CD14-positive monocyte (primary cell): ENCODE measurements at regions not wholly inside any gene's neighbourhood (a gene's known extent, or its start where the extent isn't known, plus 50 kb on each side); places are given as distances from the start of the nearest gene placed in this dataset.

Experiments used
- DNase-seq, 3 donors: peaks; one replicate each; pipeline ENCODE4 v3.0.0-alpha.2; 2011 to 2022
- H2AFZ ChIP-seq: 2 replicates; pipeline ENCODE4 v1.6.0; 2012; ENCODE audit warnings: mild to moderate bottlenecking, low read depth, low read length, inconsistent platforms; ENCODE audit not compliant: insufficient read depth, poor library complexity, severe bottlenecking
- H3K27ac ChIP-seq, 2 donors: 1 replicate in 1 of 2; 2 replicates in 1 of 2; pipeline ENCODE4 v1.5.1; 2012 to 2013; ENCODE audit warnings: low read length in 2 of 2, control low read depth in 1 of 2, inconsistent platforms in 1 of 2, low read depth in 1 of 2, mild to moderate bottlenecking in 1 of 2
- H3K27me3 ChIP-seq, 2 donors: one replicate each; pipeline versions ENCODE4 v1.6.0 to v1.6.1; 2011 to 2013; ENCODE audit warnings: low read length in 2 of 2; ENCODE audit not compliant: control insufficient read depth in 2 of 2, insufficient read depth in 2 of 2
- H3K36me3 ChIP-seq, 2 donors: replicated peaks in 1 of 2; 1 replicate in 1 of 2; 2 replicates in 1 of 2; pipeline versions ENCODE4 v1.5.1 to v1.6.1; 2012 to 2013; ENCODE audit warnings: low read length in 2 of 2, control low read depth in 1 of 2, inconsistent platforms in 1 of 2, mild to moderate bottlenecking in 1 of 2; ENCODE audit not compliant: insufficient read depth in 2 of 2, control insufficient read depth in 1 of 2
- H3K4me1 ChIP-seq, 2 donors: 1 replicate in 1 of 2; 2 replicates in 1 of 2; pipeline versions ENCODE4 v1.5.1 to v1.6.1; 2012 to 2013; ENCODE audit warnings: low read length in 2 of 2, control low read depth in 1 of 2, inconsistent platforms in 1 of 2, mild to moderate bottlenecking in 1 of 2, moderate library complexity in 1 of 2; ENCODE audit not compliant: insufficient read depth in 2 of 2, control insufficient read depth in 1 of 2
- H3K4me2 ChIP-seq: replicated peaks from 2 replicates; pipeline ENCODE3; 2012; ENCODE audit warnings: low read length, moderate library complexity, mild to moderate bottlenecking; ENCODE audit not compliant: poor library complexity, severe bottlenecking; ENCODE audit errors: extremely low read depth
- H3K4me3 ChIP-seq, 3 experiments: fragments of 200-600 bp in 1 of 3; sonication (generic) in 1 of 3; replicated peaks in 1 of 3; 1 replicate in 2 of 3; 2 replicates in 1 of 3; pipeline ENCODE4 v1.5.1; 2011 to 2013; ENCODE audit warnings: low read length in 3 of 3, mild to moderate bottlenecking in 3 of 3, control low read depth in 2 of 3, low read depth in 2 of 3, inconsistent platforms in 1 of 3, moderate library complexity in 1 of 3
- H3K79me2 ChIP-seq: 2 replicates; pipeline ENCODE4 v1.6.0; 2012; ENCODE audit warnings: mild to moderate bottlenecking, control low read depth, inconsistent platforms, low read length, moderate library complexity; ENCODE audit not compliant: insufficient read depth
- H3K9ac ChIP-seq: 2 replicates; pipeline ENCODE4 v1.6.0; 2017; ENCODE audit warnings: low read length, mild to moderate bottlenecking; ENCODE audit not compliant: insufficient read depth, poor library complexity, severe bottlenecking
- H3K9me3 ChIP-seq, 2 donors: replicated peaks in 1 of 2; 1 replicate in 1 of 2; 2 replicates in 1 of 2; pipeline versions ENCODE4 v1.5.1 to v1.6.1; 2012 to 2013; ENCODE audit warnings: low read length in 2 of 2, control low read depth in 1 of 2; ENCODE audit not compliant: control insufficient read depth in 1 of 2, insufficient read depth in 1 of 2
- H4K20me1 ChIP-seq: 2 replicates; pipeline ENCODE4 v1.6.0; 2012; ENCODE audit warnings: mild to moderate bottlenecking, low read length, control low read depth, moderate library complexity; ENCODE audit not compliant: insufficient read depth
- H3K27ac Mint-ChIP-seq, 7 donors: one replicate each; pipeline ENCODE4 v1.8.0; 2020; ENCODE audit warnings: mild to moderate bottlenecking in 7 of 7, mixed read lengths in 7 of 7, moderate library complexity in 6 of 7, inconsistent platforms in 2 of 7
- H3K27me3 Mint-ChIP-seq, 3 donors: one replicate each; pipeline ENCODE4 v1.8.0; 2021 to 2022; ENCODE audit warnings: low read depth in 3 of 3, mild to moderate bottlenecking in 3 of 3, mixed read lengths in 3 of 3, moderate library complexity in 3 of 3, inconsistent platforms in 1 of 3
- H3K36me3 Mint-ChIP-seq, 2 donors: one replicate each; pipeline ENCODE4 v1.8.0; 2020; ENCODE audit warnings: mixed read lengths in 2 of 2, inconsistent platforms in 1 of 2, mild to moderate bottlenecking in 1 of 2
- H3K4me1 Mint-ChIP-seq: one replicate; pipeline ENCODE4 v1.8.0; 2020; ENCODE audit warnings: mild to moderate bottlenecking, mixed read lengths
- H3K4me3 Mint-ChIP-seq, 2 donors: one replicate each; pipeline ENCODE4 v1.8.0; 2020; ENCODE audit warnings: mild to moderate bottlenecking in 2 of 2, mixed read lengths in 2 of 2, moderate library complexity in 1 of 2
- H3K9me3 Mint-ChIP-seq, 7 donors: one replicate each; pipeline ENCODE4 v1.8.0; 2020 to 2022; ENCODE audit warnings: mixed read lengths in 7 of 7, mild to moderate bottlenecking in 6 of 7, moderate library complexity in 6 of 7, inconsistent platforms in 2 of 7
- WGBS: methylation state at CpG from one replicate; pipeline ENCODE4 v1.1.5; 2013; ENCODE audit warnings: missing lambda C conversion rate; ENCODE audit not compliant: insufficient coverage; 5-methylcytosine and 5-hydroxymethylcytosine counted together
- intact Hi-C, 2 donors: fragments of 100-400 bp; cut with micrococcal nuclease; formaldehyde crosslinking; loops; one replicate each; pipeline versions ENCODE4 v1.15.0 to v1.15.1; 2023
- TF ChIP-seq, protein P1 (sequence below): fragments of 200-600 bp; IDR thresholded peaks from one replicate; pipeline ENCODE4 v1.8.0; 2022; ENCODE audit warnings: antibody characterized with exemption, mild to moderate bottlenecking

DNA sequence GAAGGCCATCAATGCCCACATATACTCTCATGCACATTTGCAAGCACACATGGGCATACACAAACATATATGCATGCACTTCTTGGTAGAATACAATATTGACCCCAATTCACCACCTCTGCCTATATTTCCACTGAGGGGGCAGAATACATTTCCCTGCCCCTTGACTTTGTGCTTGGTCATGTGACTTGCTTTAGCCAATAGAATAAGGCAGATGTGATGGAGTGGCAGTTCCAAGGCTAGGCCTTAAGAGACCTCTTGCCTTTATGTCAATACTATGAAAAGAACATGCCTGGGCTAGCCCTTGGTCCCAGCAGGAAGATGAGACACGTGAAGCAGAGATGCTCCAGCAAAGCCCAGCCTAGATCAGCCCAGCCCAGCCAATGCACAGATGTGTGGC lies 66.0 kb upstream of the GRIK3 start:
- no peaks in the 10 kb centered on the region for H4K20me1 ChIP-seq
- H3K36me3 ChIP-seq = no peaks in the 10 kb centered on the region
- no peaks in the 10 kb centered on the region for H3K36me3 Mint-ChIP-seq

DNA sequence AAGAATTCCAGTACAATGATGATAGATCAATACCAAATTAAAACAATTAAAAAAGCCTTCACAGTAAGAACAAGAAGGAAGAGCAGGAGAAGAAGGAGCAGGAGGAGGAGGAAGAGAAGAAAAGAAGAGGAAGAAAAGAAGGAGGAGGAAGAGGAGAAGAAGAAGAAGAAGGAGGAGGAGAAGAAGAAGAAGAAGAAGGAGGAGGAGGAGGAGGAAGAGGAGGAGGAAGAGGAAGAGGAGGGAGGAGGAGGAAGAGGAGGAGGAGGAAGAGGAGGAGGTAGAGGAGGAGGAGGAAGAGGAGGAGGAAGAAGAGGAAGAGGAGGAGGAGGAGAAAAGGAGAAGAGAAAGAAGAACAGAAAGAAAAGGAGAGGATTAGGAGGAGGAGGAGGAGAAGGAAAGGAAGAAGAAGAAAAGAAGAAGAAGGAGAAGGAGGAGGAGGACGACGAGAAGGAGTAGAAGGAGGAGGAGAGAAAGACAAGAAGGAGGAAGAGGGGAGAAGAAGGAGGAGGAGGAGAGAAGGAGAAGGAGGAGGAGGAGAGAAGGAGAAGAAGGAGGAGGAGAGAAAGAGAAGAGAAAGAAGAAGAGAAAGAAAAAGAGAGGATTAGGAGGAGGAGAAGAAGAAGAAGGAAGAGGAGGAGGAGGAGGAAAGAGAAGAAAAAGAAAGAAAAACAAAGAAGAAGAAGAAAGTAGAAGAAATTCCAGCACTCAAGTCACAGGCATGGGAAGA lies 68.5 kb upstream of the GRIK3 start:
- Mint-ChIP-seq H3K36me3 (no peaks in the 10 kb centered on the region), H3K9me3 (peaks cover 0 to 5% (median 0%) of the 10 kb centered on the region in 7 donors), H3K27ac (peak overlapping the region in 1 of 7 donors; percentile 0), H3K4me3 (no peak overlapping the region), H3K4me1 (no peaks in the 10 kb centered on the region), H3K27me3 (peaks cover 0 to 4% (median 2%) of the 10 kb centered on the region in 3 donors)
- no peaks in the 10 kb centered on the region for H4K20me1 ChIP-seq
- no peak overlapping the region for H2AFZ ChIP-seq
- no peak overlapping the region for H3K9ac ChIP-seq
- no peak overlapping the region for H3K4me2 ChIP-seq
- H3K27ac ChIP-seq = no peak overlapping the region
- no peak for DNase-seq
- WGBS = 91% methylated on average over 2 of the region's 2 CpGs
- intact Hi-C loops = no loop called here
- no peaks in the 10 kb centered on the region for H3K9me3 ChIP-seq
- no peaks in the 10 kb centered on the region for H3K4me1 ChIP-seq
- H3K4me3 ChIP-seq = no peak overlapping the region
- TF ChIP-seq, protein P1, sequence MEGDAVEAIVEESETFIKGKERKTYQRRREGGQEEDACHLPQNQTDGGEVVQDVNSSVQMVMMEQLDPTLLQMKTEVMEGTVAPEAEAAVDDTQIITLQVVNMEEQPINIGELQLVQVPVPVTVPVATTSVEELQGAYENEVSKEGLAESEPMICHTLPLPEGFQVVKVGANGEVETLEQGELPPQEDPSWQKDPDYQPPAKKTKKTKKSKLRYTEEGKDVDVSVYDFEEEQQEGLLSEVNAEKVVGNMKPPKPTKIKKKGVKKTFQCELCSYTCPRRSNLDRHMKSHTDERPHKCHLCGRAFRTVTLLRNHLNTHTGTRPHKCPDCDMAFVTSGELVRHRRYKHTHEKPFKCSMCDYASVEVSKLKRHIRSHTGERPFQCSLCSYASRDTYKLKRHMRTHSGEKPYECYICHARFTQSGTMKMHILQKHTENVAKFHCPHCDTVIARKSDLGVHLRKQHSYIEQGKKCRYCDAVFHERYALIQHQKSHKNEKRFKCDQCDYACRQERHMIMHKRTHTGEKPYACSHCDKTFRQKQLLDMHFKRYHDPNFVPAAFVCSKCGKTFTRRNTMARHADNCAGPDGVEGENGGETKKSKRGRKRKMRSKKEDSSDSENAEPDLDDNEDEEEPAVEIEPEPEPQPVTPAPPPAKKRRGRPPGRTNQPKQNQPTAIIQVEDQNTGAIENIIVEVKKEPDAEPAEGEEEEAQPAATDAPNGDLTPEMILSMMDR = no peak
- no peaks in the 10 kb centered on the region for H3K79me2 ChIP-seq
- no peaks in the 10 kb centered on the region for H3K27me3 ChIP-seq
- H3K36me3 ChIP-seq = no peaks in the 10 kb centered on the region

More for the DNA sequence above, 66.0 kb upstream of the GRIK3 start:
- DNase-seq = no peak
- Histone ChIP-seq H3K79me2 (no peaks in the 10 kb centered on the region), H3K4me3 (no peak overlapping the region), H3K27ac (no peak overlapping the region), H3K4me2 (no peak overlapping the region), H3K4me1 (no peaks in the 10 kb centered on the region), H3K27me3 (no peaks in the 10 kb centered on the region), H2AFZ (no peak overlapping the region), H3K9me3 (no peaks in the 10 kb centered on the region), H3K9ac (no peak overlapping the region)
- H3K4me1 Mint-ChIP-seq = no peaks in the 10 kb centered on the region
- peaks cover 4 to 7% (median 6%) of the 10 kb centered on the region in 3 donors for H3K27me3 Mint-ChIP-seq
- H3K27ac Mint-ChIP-seq = no peak overlapping the region
- no peak overlapping the region for H3K4me3 Mint-ChIP-seq
- intact Hi-C loops = no loop called here
- TF ChIP-seq, protein P1 = no peak
- H3K9me3 Mint-ChIP-seq = peaks cover 0 to 5% (median 0%) of the 10 kb centered on the region in 7 donors
- no CpG with 5 or more reads among the region's 1 CpG for WGBS
